Peyer's patch (tissue), 4 donors: ENCODE measurements at regions not wholly inside any gene's neighbourhood (a gene's known extent, or its start where the extent isn't known, plus 50 kb on each side); places are given as distances from the start of the nearest gene placed in this dataset.

Experiments
- POLR2A ChIP-seq, 2 donors: fragments of 450-650 bp; IDR thresholded peaks; one replicate each; pipeline ENCODE4 v1.5.1; 2017; ENCODE audit warnings: antibody characterized with exemption in 2 of 2, mild to moderate bottlenecking in 2 of 2, moderate library complexity in 2 of 2
- TF ChIP-seq, protein P1 (sequence below), 6 experiments: fragments of 450-650 bp in 4 of 6; fragments of 200-600 bp in 2 of 6; sonication (generic) in 1 of 6; IDR thresholded peaks; one replicate each; pipeline ENCODE4 v1.5.1; 2017 to 2019; ENCODE audit warnings: antibody characterized with exemption in 6 of 6, mild to moderate bottlenecking in 3 of 6, moderate library complexity in 1 of 6

DNA sequence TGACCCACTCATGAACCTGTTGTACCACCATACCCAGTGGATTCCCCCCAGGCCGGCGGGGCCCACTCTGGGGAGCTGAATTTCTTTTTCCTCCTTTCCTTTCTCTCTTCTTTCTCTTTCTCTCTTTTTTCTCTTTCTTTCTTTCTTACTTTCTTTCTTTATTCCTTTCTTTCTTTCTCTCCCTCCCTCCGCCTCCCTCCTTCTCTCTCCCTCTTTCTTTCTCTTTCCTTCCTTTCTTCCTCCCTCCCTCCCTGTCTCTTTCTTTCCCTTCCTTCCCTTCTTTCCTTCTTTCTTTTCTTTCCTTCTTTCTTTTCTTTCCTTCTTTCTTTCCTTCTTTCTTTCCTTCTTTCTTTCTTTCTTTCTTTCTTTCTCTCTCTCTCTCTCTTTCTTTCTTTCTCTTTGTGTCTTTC is 327.7 kb downstream of the ZNF536 start:
- TF ChIP-seq, protein P1, sequence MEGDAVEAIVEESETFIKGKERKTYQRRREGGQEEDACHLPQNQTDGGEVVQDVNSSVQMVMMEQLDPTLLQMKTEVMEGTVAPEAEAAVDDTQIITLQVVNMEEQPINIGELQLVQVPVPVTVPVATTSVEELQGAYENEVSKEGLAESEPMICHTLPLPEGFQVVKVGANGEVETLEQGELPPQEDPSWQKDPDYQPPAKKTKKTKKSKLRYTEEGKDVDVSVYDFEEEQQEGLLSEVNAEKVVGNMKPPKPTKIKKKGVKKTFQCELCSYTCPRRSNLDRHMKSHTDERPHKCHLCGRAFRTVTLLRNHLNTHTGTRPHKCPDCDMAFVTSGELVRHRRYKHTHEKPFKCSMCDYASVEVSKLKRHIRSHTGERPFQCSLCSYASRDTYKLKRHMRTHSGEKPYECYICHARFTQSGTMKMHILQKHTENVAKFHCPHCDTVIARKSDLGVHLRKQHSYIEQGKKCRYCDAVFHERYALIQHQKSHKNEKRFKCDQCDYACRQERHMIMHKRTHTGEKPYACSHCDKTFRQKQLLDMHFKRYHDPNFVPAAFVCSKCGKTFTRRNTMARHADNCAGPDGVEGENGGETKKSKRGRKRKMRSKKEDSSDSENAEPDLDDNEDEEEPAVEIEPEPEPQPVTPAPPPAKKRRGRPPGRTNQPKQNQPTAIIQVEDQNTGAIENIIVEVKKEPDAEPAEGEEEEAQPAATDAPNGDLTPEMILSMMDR (IDR thresholded peaks at IDR 0.05), result no peak
- no peak for TF ChIP-seq POLR2A (IDR thresholded peaks at IDR 0.05)
